Activated CD8-positive, alpha-beta T cell treated with anti-CD3 and anti-CD28 coated beads, Interleukin-2, amount 10 ng/mL, durations not matched to agents 7 days and 5 days (primary cell): ENCODE measurements at regions not wholly inside any gene's neighbourhood (a gene's known extent, or its start where the extent isn't known, plus 50 kb on each side); places are given as distances from the start of the nearest gene placed in this dataset.

Source experiments
- ATAC-seq: fragments of 150-1000 bp; cut with Tn5 transposase; one replicate; pipeline ENCODE4 v1.10.0; 2021; ENCODE audit warnings: moderate library complexity
- CTCF ChIA-PET: fragments of 350-600 bp; sonication (Branson Sonifier 250); formaldehyde crosslinking; loops from one replicate; lab custom pipeline; 2021; ENCODE audit warnings: antibody characterized with exemption; lab: Charles Lee
- POLR2A ChIA-PET: fragments of 350-600 bp; sonication (Branson Sonifier 250); formaldehyde crosslinking; loops from one replicate; lab custom pipeline; 2021; ENCODE audit warnings: antibody characterized with exemption; lab: Charles Lee
- DNase-seq: peaks from one replicate; pipeline ENCODE4 v3.0.0-alpha.2; 2020
- H3K27ac Mint-ChIP-seq: one replicate; pipeline ENCODE4 v1.8.0; 2021; ENCODE audit warnings: mild to moderate bottlenecking, mixed read lengths
- H3K27me3 Mint-ChIP-seq: one replicate; pipeline ENCODE4 v1.8.0; 2021; ENCODE audit warnings: low read depth, mixed read lengths
- H3K36me3 Mint-ChIP-seq: one replicate; pipeline ENCODE4 v1.8.0; 2021; ENCODE audit warnings: low read depth, mixed read lengths
- H3K4me1 Mint-ChIP-seq: one replicate; pipeline ENCODE4 v1.8.0; 2021; ENCODE audit warnings: low read depth, mixed read lengths
- H3K4me3 Mint-ChIP-seq: one replicate; pipeline ENCODE4 v1.8.0; 2021; ENCODE audit warnings: mild to moderate bottlenecking, mixed read lengths
- H3K9me3 Mint-ChIP-seq: one replicate; pipeline ENCODE4 v1.8.0; 2022; ENCODE audit warnings: mixed read lengths; ENCODE audit not compliant: insufficient read depth

DNA sequence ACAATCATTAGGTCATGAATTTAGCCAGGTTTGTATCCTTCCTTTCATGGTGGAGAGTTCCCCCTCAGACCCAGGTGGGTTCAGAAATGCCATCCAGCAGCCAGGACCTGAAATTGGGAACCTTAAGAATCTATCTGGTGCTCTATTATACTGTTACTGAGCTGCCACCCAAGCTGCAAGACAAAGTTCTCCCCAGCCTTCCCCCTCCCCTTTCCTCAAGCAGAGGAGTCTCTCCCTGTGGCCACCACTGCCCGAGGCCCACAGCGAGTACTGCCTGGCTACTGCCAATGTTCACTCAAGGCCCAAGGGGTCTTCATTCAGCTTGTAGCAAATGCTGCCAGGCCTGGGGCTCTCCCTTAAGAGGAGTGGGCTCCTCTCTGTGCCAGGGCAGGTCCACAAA lies 133.8 kb downstream of the TMEM38B start:
- ChIA-PET POLR2A (no interaction called here), CTCF (no interaction called here)
- Mint-ChIP-seq H3K36me3 (no peaks in the 10 kb centered on the region), H3K4me1 (no peaks in the 10 kb centered on the region), H3K27me3 (peaks cover 1% of the 10 kb centered on the region), H3K27ac (no peak overlapping the region), H3K4me3 (no peak overlapping the region), H3K9me3 (no peaks in the 10 kb centered on the region)
- ATAC-seq, result no peak
- no peak for DNase-seq

DNA sequence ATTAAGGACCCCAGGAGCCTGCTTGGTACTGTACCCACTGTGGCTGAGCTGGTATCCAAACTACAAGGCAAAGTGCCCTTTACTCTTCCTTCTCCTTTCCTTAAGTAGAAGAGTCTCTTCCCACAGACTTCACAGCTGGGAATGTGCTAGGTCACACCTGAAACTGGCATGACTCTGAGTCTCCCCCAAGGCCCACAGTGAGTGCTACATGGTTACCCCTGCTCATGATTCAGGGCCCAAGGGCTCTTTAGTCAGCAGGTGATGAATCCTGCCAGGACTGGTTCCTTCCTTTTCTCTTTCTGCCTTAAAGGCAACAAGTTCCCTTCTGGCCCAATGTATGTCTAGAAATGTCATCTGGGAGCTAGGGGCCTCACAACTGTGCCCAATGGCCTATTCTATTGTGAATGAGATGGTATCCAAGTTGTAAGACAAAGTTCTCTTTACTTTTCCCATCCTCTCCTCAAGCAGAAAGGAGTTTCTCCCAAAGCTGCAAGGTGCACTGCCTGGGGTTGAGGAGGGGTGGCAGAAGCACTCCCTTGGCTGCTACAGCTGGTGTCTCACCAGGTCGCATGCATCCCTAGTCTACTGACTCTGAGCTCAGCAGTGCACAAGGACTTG lies 134.4 kb downstream of the TMEM38B start:
- no peak overlapping the region for H3K4me3 Mint-ChIP-seq
- ATAC-seq (no peak), DNase-seq (no peak)
- no peaks in the 10 kb centered on the region for H3K4me1 Mint-ChIP-seq
- H3K27ac Mint-ChIP-seq, result no peak overlapping the region
- H3K27me3 Mint-ChIP-seq, result no peaks in the 10 kb centered on the region
- H3K36me3 Mint-ChIP-seq, result no peaks in the 10 kb centered on the region
- ChIA-PET CTCF (no interaction called here), POLR2A (no interaction called here)
- H3K9me3 Mint-ChIP-seq, result no peaks in the 10 kb centered on the region

DNA sequence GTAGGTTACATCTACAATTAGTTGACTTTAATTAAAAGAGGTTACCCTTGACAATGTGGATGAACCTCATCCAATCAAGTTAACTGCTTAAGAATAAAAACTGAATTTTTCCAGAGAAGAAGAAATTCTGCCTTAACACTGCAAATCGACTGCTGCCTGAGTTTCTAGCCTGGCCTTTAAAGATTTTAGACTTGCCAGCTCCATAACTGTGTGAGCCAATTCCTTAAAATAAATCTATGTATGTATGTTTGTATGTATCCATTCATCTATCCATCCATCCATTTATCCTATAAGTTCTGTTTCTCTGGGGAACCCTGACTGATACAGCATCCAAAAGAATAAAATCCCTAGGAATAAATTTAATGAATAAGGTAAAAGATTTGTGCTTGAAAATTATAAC lies 136.1 kb downstream of the TMEM38B start:
- H3K36me3 Mint-ChIP-seq, result no peaks in the 10 kb centered on the region
- no peaks in the 10 kb centered on the region for H3K4me1 Mint-ChIP-seq
- no peak overlapping the region for H3K27ac Mint-ChIP-seq
- no peaks in the 10 kb centered on the region for H3K27me3 Mint-ChIP-seq
- H3K4me3 Mint-ChIP-seq, result no peak overlapping the region
- POLR2A ChIA-PET, result no interaction called here
- ATAC-seq, result no peak
- CTCF ChIA-PET, result interaction anchor here (1.7 kb wide), 1 partner anchor 11 kb away, joined by 6 read pairs; no protein-coding TSS in a partner anchor
- no peak for DNase-seq
- H3K9me3 Mint-ChIP-seq, result no peaks in the 10 kb centered on the region

DNA sequence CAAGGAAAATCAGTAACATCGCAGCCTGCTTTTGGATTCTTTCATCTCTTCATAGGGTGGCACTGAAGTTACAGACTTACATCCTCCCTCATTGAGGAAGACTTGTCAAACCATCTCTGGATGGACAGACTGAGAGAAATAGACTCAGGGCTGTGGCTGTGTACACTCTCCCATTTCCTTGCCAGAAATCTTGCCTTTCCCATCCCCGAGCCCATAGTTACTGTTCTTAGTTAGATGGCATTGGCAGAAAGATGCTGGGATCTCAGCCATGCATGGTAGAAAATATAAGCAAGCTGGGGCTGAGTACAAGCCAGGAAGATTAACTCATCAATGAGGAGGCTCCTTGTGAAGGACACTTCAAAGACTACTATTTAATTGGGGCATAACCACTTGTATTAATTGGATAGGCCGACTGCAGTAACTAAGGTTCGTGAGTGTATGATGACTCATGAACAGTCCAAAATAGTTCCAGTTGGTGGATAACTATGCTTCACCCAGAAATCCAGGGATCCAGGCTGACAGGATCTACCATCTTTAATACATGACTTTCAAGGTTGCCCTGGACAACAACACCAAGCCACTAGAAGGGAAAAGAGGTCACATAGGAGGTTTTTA lies 137.9 kb downstream of the TMEM38B start:
- POLR2A ChIA-PET, result no interaction called here
- Mint-ChIP-seq H3K27ac (no peak overlapping the region), H3K9me3 (no peaks in the 10 kb centered on the region), H3K27me3 (no peaks in the 10 kb centered on the region), H3K36me3 (no peaks in the 10 kb centered on the region), H3K4me1 (no peaks in the 10 kb centered on the region), H3K4me3 (no peak overlapping the region)
- CTCF ChIA-PET, result interaction anchor here (2.1 kb wide), 1 partner anchor 10 kb away, joined by 6 read pairs; no protein-coding TSS in a partner anchor
- ATAC-seq (no peak), DNase-seq (no peak)

DNA sequence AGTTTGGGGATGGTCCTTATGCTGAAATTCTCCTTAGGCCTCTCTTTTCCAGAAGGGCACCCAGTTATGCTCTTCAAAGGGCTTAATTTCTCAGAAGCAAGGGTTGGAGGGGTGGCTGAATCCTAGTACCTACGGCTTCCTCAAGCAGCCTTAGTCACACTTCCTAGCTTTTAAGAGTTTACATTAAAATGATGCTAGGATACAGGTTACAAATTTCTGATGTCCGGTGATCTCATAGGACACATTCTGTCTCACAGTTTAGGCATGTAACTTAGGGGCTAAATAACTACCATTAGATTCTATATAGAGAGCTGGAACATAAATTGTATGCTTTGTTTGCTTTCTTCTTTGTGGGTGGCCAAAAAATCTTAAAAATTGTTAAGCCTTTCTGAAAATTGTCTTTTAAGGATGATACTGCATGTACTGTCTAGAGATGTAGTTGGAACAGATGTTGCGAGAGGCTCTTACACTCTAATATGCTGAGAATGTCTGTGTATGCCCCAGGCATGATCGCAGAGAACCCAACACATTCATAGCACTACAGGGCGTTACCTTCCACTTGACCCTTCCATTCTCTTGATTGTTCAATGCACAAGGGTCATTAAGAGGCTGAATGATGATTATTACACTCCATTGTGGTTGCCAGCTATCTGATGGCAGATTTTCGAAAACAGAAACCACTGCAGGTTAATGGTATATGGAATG lies 139.1 kb downstream of the TMEM38B start:
- DNase-seq, result no peak
- no peaks in the 10 kb centered on the region for H3K36me3 Mint-ChIP-seq
- ChIA-PET POLR2A (interaction anchor here (0.6 kb wide), 1 partner anchor 144 kb away, joined by 4 read pairs; no protein-coding TSS in a partner anchor), CTCF (interaction anchor here (2.1 to 12.3 kb wide), 2 partner anchors 9 to 49 kb away, joined by 6 to 245 read pairs; no protein-coding TSS in a partner anchor)
- H3K9me3 Mint-ChIP-seq, result no peaks in the 10 kb centered on the region
- no peak overlapping the region for H3K27ac Mint-ChIP-seq
- no peaks in the 10 kb centered on the region for H3K4me1 Mint-ChIP-seq
- H3K4me3 Mint-ChIP-seq, result no peak overlapping the region
- ATAC-seq, result no peak
- H3K27me3 Mint-ChIP-seq, result no peaks in the 10 kb centered on the region

DNA sequence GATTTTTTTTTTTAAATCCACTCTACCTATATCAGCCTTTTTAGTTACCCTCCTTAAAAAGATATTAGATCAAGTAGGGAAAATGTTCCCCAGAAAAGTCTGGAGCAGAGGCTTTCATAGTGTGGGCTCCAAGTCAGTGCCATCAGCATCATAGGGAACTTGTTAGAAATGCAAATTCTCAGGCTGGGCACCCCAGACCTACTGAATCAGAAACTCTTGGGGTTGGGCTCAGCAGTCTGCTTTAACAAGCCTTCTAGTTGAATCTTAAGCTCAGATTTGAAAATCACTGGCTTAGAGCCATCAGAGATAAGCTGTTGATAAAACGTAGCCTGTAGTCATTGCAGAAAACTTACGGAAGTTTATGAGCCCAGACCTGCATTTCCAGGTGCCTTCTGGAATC lies 140.1 kb downstream of the TMEM38B start:
- no peaks in the 10 kb centered on the region for H3K4me1 Mint-ChIP-seq
- no peak for DNase-seq
- no peaks in the 10 kb centered on the region for H3K9me3 Mint-ChIP-seq
- POLR2A ChIA-PET, result interaction anchor here (0.6 kb wide), 1 partner anchor 145 kb away, joined by 4 read pairs; no protein-coding TSS in a partner anchor
- no peak overlapping the region for H3K4me3 Mint-ChIP-seq
- CTCF ChIA-PET, result interaction anchor here (2.1 to 12.3 kb wide), 2 partner anchors 8 to 48 kb away, joined by 6 to 245 read pairs; no protein-coding TSS in a partner anchor
- no peaks in the 10 kb centered on the region for H3K36me3 Mint-ChIP-seq
- H3K27me3 Mint-ChIP-seq, result no peaks in the 10 kb centered on the region
- no peak for ATAC-seq
- H3K27ac Mint-ChIP-seq, result no peak overlapping the region

DNA sequence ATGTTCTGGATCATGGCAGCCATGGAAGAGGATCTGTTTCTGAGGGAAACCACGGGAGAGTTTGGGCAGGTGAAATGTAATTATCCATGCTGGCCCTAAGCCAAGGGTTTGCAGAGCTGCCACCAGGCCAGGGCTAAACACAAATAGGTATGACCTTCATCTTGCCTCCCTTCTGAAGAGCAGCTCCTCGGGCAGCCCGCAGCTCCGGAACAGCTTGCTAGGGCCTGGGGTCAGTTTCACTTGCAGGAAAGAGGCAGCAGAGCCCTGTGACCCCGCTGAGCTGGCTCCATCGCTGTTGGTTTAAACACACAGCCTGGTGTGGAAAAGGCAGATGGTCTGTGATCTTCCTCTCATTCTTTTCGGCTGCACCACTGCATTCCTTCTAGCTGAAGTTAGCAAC lies 141.4 kb downstream of the TMEM38B start:
- Mint-ChIP-seq H3K9me3 (no peaks in the 10 kb centered on the region), H3K27me3 (no peaks in the 10 kb centered on the region), H3K4me1 (no peaks in the 10 kb centered on the region), H3K27ac (no peak overlapping the region), H3K4me3 (no peak overlapping the region), H3K36me3 (no peaks in the 10 kb centered on the region)
- ChIA-PET CTCF (interaction anchor here (12.3 kb wide), 1 partner anchor 46 kb away, joined by 245 read pairs; no protein-coding TSS in a partner anchor), POLR2A (no interaction called here)
- DNase-seq (no peak), ATAC-seq (no peak)

DNA sequence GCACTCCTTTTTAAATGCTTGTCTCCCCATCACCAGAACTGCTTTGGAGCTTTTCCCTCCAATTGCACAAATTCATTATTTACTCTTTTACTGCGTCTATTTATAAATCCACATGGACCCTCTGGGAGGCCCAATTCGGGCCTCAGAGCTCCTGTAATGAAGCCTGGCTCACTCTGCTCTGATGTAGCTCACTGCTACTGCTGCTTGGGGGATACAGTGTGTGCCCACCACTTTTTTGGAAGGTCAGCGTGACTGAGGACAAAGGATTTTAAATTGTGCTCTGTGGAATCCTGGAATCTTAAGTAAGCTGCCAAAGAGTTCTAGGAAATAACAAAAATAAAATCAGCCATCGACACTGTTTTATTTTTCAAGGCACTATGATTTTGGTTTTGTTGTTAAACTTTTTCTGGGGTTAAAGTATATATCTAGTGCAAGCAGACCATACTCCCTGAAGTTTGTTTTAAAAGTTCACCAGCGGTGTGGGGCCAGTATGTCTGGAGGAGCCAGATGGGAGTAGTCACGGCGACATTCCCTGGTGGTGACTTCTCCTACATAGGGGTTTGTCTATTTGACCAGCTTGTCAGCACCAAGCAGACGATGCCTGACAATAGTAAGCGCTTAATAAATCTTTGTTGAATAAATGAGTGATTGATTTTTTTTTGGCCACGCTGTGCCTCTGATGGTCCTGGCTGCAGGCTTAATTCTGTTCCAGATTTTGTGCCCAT lies 142.8 kb downstream of the TMEM38B start:
- ATAC-seq, result no peak
- DNase-seq, result no peak

DNA sequence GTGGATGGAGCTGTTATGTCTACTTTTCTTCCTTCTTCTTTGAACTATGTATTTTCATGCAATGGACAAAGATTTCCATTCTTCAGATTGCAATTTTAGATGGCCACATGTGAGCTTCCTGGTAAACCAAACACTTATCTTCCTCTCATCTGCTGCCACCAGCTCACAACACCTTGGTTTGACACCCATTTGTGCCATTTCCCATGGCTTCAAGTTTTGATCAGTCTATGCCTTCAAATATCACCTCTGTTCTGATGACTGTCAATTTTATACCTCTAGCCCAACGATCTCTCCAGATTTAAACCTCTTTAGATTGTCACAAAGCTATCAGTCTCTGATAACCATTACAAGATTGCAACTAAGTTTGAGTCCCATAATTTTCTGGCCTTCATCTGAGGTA lies 147.2 kb downstream of the TMEM38B start:
- Mint-ChIP-seq H3K27ac (no peak overlapping the region), H3K36me3 (no peaks in the 10 kb centered on the region), H3K9me3 (no peaks in the 10 kb centered on the region), H3K4me1 (no peaks in the 10 kb centered on the region), H3K4me3 (no peak overlapping the region), H3K27me3 (no peaks in the 10 kb centered on the region)
- no peak for ATAC-seq
- POLR2A ChIA-PET, result no interaction called here
- CTCF ChIA-PET, result interaction anchor here (0.7 to 12.3 kb wide), 18 partner anchors 8 to 114 kb away, joined by 3 to 245 read pairs (median 4); no protein-coding TSS in a partner anchor
- no peak for DNase-seq

More for the DNA sequence above, 142.8 kb downstream of the TMEM38B start:
- no peaks in the 10 kb centered on the region for H3K9me3 Mint-ChIP-seq
- H3K4me3 Mint-ChIP-seq, result no peak overlapping the region
- no peaks in the 10 kb centered on the region for H3K4me1 Mint-ChIP-seq
- ChIA-PET POLR2A (no interaction called here), CTCF (interaction anchor here (0.6 to 12.3 kb wide), 2 partner anchors 8 to 45 kb away, joined by 3 to 245 read pairs; no protein-coding TSS in a partner anchor)
- H3K27ac Mint-ChIP-seq, result no peak overlapping the region
- no peaks in the 10 kb centered on the region for H3K36me3 Mint-ChIP-seq
- H3K27me3 Mint-ChIP-seq, result no peaks in the 10 kb centered on the region

DNA sequence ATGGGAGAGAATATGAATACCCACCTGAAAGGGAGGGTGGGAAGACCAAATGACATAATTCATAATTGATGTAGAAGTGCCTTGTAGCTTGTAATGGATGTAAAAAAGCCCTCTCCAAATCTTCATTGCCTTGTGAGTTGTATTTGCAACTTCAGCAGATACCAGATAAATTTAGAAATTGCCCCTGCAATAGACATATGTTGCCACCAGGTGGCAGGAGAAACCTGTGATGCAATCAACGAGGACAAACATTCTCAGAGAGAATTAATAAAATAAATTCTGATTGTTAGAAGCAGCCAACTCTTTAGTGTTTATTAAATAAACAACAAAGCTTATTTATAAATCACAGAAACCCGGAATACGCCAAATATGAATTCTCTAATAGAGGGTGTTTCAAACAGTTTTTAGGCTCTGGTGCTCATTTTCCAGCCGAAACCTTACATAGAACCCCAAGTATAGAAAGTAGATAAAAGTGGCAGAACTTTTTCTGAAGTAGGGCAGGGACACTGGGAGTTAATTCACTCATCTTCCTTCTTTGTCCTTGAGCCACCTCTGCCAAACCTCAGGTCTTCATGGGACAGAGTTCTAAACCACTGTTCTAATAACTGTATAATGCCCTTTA lies 147.8 kb downstream of the TMEM38B start:
- POLR2A ChIA-PET, result no interaction called here
- H3K4me1 Mint-ChIP-seq, result no peaks in the 10 kb centered on the region
- no peak for ATAC-seq
- no peaks in the 10 kb centered on the region for H3K36me3 Mint-ChIP-seq
- no peak overlapping the region for H3K4me3 Mint-ChIP-seq
- no peak overlapping the region for H3K27ac Mint-ChIP-seq
- CTCF ChIA-PET, result interaction anchor here (0.7 to 12.3 kb wide), 18 partner anchors 8 to 113 kb away, joined by 3 to 245 read pairs (median 4); no protein-coding TSS in a partner anchor
- peak; percentile 57 for DNase-seq
- H3K9me3 Mint-ChIP-seq, result no peaks in the 10 kb centered on the region
- no peaks in the 10 kb centered on the region for H3K27me3 Mint-ChIP-seq

DNA sequence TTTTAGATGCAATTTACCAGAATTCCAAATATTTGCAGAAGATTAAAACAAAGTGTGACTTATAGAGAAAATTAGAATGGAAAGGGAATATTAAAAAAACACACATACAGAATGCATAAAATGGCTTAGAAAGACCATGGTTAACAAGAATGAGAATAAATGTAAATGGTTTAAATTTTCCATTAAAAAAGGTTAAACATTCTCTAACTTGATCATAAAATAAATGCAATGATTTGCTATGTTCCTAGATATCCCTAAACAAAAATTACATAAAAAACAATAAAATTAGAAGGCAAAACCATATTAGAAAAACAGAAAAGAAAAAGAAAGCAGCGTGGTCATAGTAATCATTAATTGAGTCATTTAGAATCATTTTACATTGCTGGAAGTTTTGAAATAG lies 152.5 kb downstream of the TMEM38B start:
- H3K4me3 Mint-ChIP-seq, result no peak overlapping the region
- DNase-seq (no peak), ATAC-seq (no peak)
- CTCF ChIA-PET, result no interaction called here
- H3K9me3 Mint-ChIP-seq, result no peaks in the 10 kb centered on the region
- H3K27ac Mint-ChIP-seq, result no peak overlapping the region
- H3K4me1 Mint-ChIP-seq, result no peaks in the 10 kb centered on the region
- H3K36me3 Mint-ChIP-seq, result no peaks in the 10 kb centered on the region
- H3K27me3 Mint-ChIP-seq, result no peaks in the 10 kb centered on the region
- POLR2A ChIA-PET, result no interaction called here
